Small intestine (tissue), 7 donors: ENCODE measurements at regions not wholly inside any gene's neighbourhood (a gene's known extent, or its start where the extent isn't known, plus 50 kb on each side); places are given as distances from the start of the nearest gene placed in this dataset.

Source experiments
- DNase-seq, 2 donors: peaks; one replicate each; pipeline versions ENCODE4 v3.0.0 to v3.0.0-alpha.2; 2013
- FAIRE-seq: peaks from 2 replicates; lab custom pipeline; 2012; peaks lifted over from hg19 to GRCh38; lab: Jason Lieb, UNC
- H3K27ac ChIP-seq, 3 donors: one replicate each; pipeline ENCODE4 v1.5.1; 2013; ENCODE audit warnings: low read length in 2 of 3, mild to moderate bottlenecking in 2 of 3, control low read depth in 1 of 3, inconsistent platforms in 1 of 3, low read depth in 1 of 3, moderate library complexity in 1 of 3
- H3K27me3 ChIP-seq, 3 donors: one replicate each; pipeline ENCODE4 v1.6.1; 2013; ENCODE audit warnings: low read length in 3 of 3, inconsistent platforms in 1 of 3; ENCODE audit not compliant: control insufficient read depth in 3 of 3, insufficient read depth in 3 of 3
- H3K36me3 ChIP-seq, 3 donors: one replicate each; pipeline ENCODE4 v1.6.1; 2013; ENCODE audit warnings: low read length in 3 of 3, inconsistent platforms in 1 of 3, low read depth in 1 of 3, mild to moderate bottlenecking in 1 of 3, moderate library complexity in 1 of 3; ENCODE audit not compliant: control insufficient read depth in 3 of 3, insufficient read depth in 2 of 3
- H3K4me1 ChIP-seq, 3 donors: one replicate each; pipeline ENCODE4 v1.6.1; 2013; ENCODE audit warnings: low read length in 2 of 3, inconsistent platforms in 1 of 3, low read depth in 1 of 3, mild to moderate bottlenecking in 1 of 3, moderate library complexity in 1 of 3; ENCODE audit not compliant: control insufficient read depth in 3 of 3, insufficient read depth in 2 of 3
- H3K4me3 ChIP-seq, 3 donors: one replicate each; pipeline ENCODE4 v1.5.1; 2013; ENCODE audit warnings: low read length in 3 of 3, control low read depth in 1 of 3, inconsistent platforms in 1 of 3, low read depth in 1 of 3, mild to moderate bottlenecking in 1 of 3, moderate library complexity in 1 of 3
- H3K9me3 ChIP-seq, 2 donors: one replicate each; pipeline ENCODE4 v1.6.1; 2013; ENCODE audit warnings: low read depth in 1 of 2, low read length in 1 of 2; ENCODE audit not compliant: control insufficient read depth in 2 of 2, insufficient read depth in 1 of 2
- WGBS, 3 donors: extraction: QIAGEN DNeasy Blood & Tissue Kit; methylation state at CpG; one replicate each; pipeline ENCODE4 v1.1.7; 2013; 5-methylcytosine and 5-hydroxymethylcytosine counted together
- donor health status: healthy with polysubstance abuse.
- donor health status: control.
- donor health status: control.
- donor health status: Bipolar disorder and iron deficiency.
- donor health status: healthy.

GRCh38 chr3:186427627-186428281 is 65.7 kb upstream of the DGKG start:
- FAIRE-seq (no peak), DNase-seq (peak in 1 of 2 donors; percentile 17)
- Histone ChIP-seq H3K27ac (peak overlapping the region in 1 of 3 donors; percentile 48), H3K27me3 (peaks cover 0 to 2% (median 0%) of the 10 kb centered on the region in 3 donors), H3K9me3 (no peaks in the 10 kb centered on the region), H3K4me3 (no peak overlapping the region), H3K4me1 (no peaks in the 10 kb centered on the region), H3K36me3 (no peaks in the 10 kb centered on the region)
- WGBS, 3 donors = 62 to 86% (median 78%) methylated on average over 10 of the region's 10 CpGs

- H3K4me3 ChIP-seq = no peak overlapping the region
- DNase-seq (no peak), FAIRE-seq (no peak)
- WGBS, 3 donors = 69 to 72% (median 71%) methylated on average over 10 of the region's 10 CpGs
- peak overlapping the region in 1 of 3 donors; percentile 51 for H3K27ac ChIP-seq
- H3K4me1 ChIP-seq = no peaks in the 10 kb centered on the region
- peaks cover 0 to 2% (median 0%) of the 10 kb centered on the region in 3 donors for H3K27me3 ChIP-seq
- H3K9me3 ChIP-seq = no peaks in the 10 kb centered on the region
- H3K36me3 ChIP-seq = no peaks in the 10 kb centered on the region
Observed at GRCh38 chr3:186425788-186426730, 64.0 kb upstream of the DGKG start.

GRCh38 chr3:186421946-186422345 is 59.9 kb upstream of the DGKG start:
- no peak for FAIRE-seq
- DNase-seq = no peak

GRCh38 chr3:186418671-186419145 is 56.7 kb upstream of the DGKG start:
- H3K27me3 ChIP-seq = peaks cover 0 to 3% (median 2%) of the 10 kb centered on the region in 3 donors
- FAIRE-seq (no peak), DNase-seq (peak in 1 of 2 donors; percentile 30)
- H3K4me1 ChIP-seq = peaks cover 0 to 2% (median 2%) of the 10 kb centered on the region in 3 donors
- H3K27ac ChIP-seq = no peak overlapping the region
- no peak overlapping the region for H3K4me3 ChIP-seq
- WGBS, 3 donors = 22 to 55% (median 32%) methylated on average over 6 of the region's 6 CpGs
- no peaks in the 10 kb centered on the region for H3K36me3 ChIP-seq
- no peaks in the 10 kb centered on the region for H3K9me3 ChIP-seq

More at GRCh38 chr3:186421946-186422345, 59.9 kb upstream of the DGKG start:
- Histone ChIP-seq H3K4me3 (no peak overlapping the region), H3K27ac (no peak overlapping the region), H3K27me3 (peaks cover 0 to 2% (median 0%) of the 10 kb centered on the region in 3 donors), H3K9me3 (no peaks in the 10 kb centered on the region), H3K36me3 (no peaks in the 10 kb centered on the region), H3K4me1 (no peaks in the 10 kb centered on the region)

- H3K4me3 ChIP-seq = no peak overlapping the region
- no peak overlapping the region for H3K27ac ChIP-seq
- WGBS, 3 donors = 48 to 62% (median 53%) methylated on average over 2 of the region's 2 CpGs
- DNase-seq (no peak), FAIRE-seq (no peak)
- no peaks in the 10 kb centered on the region for H3K9me3 ChIP-seq
- H3K4me1 ChIP-seq = peaks cover 0 to 5% (median 2%) of the 10 kb centered on the region in 3 donors
- peaks cover 0 to 3% (median 2%) of the 10 kb centered on the region in 3 donors for H3K27me3 ChIP-seq
- H3K36me3 ChIP-seq = no peaks in the 10 kb centered on the region
Observed at GRCh38 chr3:186417791-186418190, 55.8 kb upstream of the DGKG start.

- H3K4me1 ChIP-seq = peaks cover 0 to 5% (median 2%) of the 10 kb centered on the region in 3 donors
- peaks cover 0 to 8% (median 2%) of the 10 kb centered on the region in 3 donors for H3K27me3 ChIP-seq
- H3K4me3 ChIP-seq = no peak overlapping the region
- H3K36me3 ChIP-seq = no peaks in the 10 kb centered on the region
- H3K27ac ChIP-seq = peak overlapping the region in 1 of 3 donors; percentile 62
- FAIRE-seq = no peak
- WGBS, 3 donors = 36 to 55% (median 36%) methylated on average over 4 of the region's 4 CpGs
- peak in 1 of 2 donors; percentile 63 for DNase-seq
- H3K9me3 ChIP-seq = no peaks in the 10 kb centered on the region
Observed at GRCh38 chr3:186414735-186415419, 52.8 kb upstream of the DGKG start.

GRCh38 chr3:186413615-186414415 is 51.8 kb upstream of the DGKG start:
- H3K4me1 ChIP-seq = peaks cover 0 to 5% (median 2%) of the 10 kb centered on the region in 3 donors
- 3 to 8% (median 7%) methylated on average over 22 of the region's 22 CpGs for WGBS, 3 donors
- H3K27me3 ChIP-seq = peaks cover 0 to 12% (median 2%) of the 10 kb centered on the region in 3 donors
- no peaks in the 10 kb centered on the region for H3K9me3 ChIP-seq
- H3K4me3 ChIP-seq = peak overlapping the region in 2 of 3 donors; percentile 19 to 31
- no peaks in the 10 kb centered on the region for H3K36me3 ChIP-seq
- DNase-seq (peak; percentile 41 to 53), FAIRE-seq (no peak)
- H3K27ac ChIP-seq = peak overlapping the region in 1 of 3 donors; percentile 53
